Calu3 (cell line): ENCODE measurements at regions not wholly inside any gene's neighbourhood (a gene's known extent, or its start where the extent isn't known, plus 50 kb on each side); places are given as distances from the start of the nearest gene placed in this dataset.
"Not testable (repeated sequence)": the region's sequence is repeated elsewhere in the genome, so short reads cannot be mapped to it uniquely, and the experiment has no call there.

Source experiments
- BruUV-seq: library from RNA; stranded (reverse); fragments of 400-500 nt; replicated peaks from 2 replicates; lab custom pipeline; 2021; lab: Mats Ljungman, UMichigan
- CTCF ChIA-PET: fragments of 300-600 bp; sonication (Branson Sonifier 250); formaldehyde crosslinking; loops from one replicate; lab custom pipeline; 2022; ENCODE audit warnings: antibody characterized with exemption; lab: Charles Lee
- DNase-seq: peaks from one replicate; pipeline ENCODE4 v3.0.0; 2022
- H3K27ac Mint-ChIP-seq: one replicate; pipeline ENCODE4 v1.8.0; 2022; ENCODE audit warnings: mixed read lengths; ENCODE audit not compliant: unreplicated experiment
- H3K27me3 Mint-ChIP-seq: one replicate; pipeline ENCODE4 v1.8.0; 2022; ENCODE audit warnings: mixed read lengths; ENCODE audit not compliant: unreplicated experiment
- H3K36me3 Mint-ChIP-seq: one replicate; pipeline ENCODE4 v1.8.0; 2022; ENCODE audit warnings: mild to moderate bottlenecking, moderate library complexity, mixed read lengths; ENCODE audit not compliant: insufficient read depth, unreplicated experiment
- H3K4me1 Mint-ChIP-seq: one replicate; pipeline ENCODE4 v1.8.0; 2022; ENCODE audit warnings: mild to moderate bottlenecking, low read depth, mixed read lengths; ENCODE audit not compliant: unreplicated experiment
- H3K4me3 Mint-ChIP-seq: one replicate; pipeline ENCODE4 v1.8.0; 2022; ENCODE audit warnings: mild to moderate bottlenecking, low read depth, moderate library complexity, mixed read lengths; ENCODE audit not compliant: unreplicated experiment
- H3K9me3 Mint-ChIP-seq: one replicate; pipeline ENCODE4 v1.8.0; 2022; ENCODE audit warnings: low read depth, mixed read lengths; ENCODE audit not compliant: unreplicated experiment
- CTCF ChIP-seq: fragments of 200-600 bp; IDR thresholded peaks from one replicate; pipeline ENCODE4 v1.8.0; 2022; ENCODE audit warnings: antibody characterized with exemption; ENCODE audit not compliant: unreplicated experiment
- intact Hi-C: fragments of 100-400 bp; cut with micrococcal nuclease; formaldehyde crosslinking; loops from one replicate; pipeline ENCODE4 v1.10.0; 2022; ENCODE audit not compliant: unreplicated experiment

- no peaks in the 10 kb centered on the region for H3K36me3 Mint-ChIP-seq
- H3K27ac Mint-ChIP-seq, result no peak overlapping the region
- intact Hi-C loops, result no loop called here
- H3K4me3 Mint-ChIP-seq, result no peak overlapping the region
- no peak for DNase-seq
- CTCF ChIA-PET, result no interaction called here
- TF ChIP-seq CTCF, result no peak
- H3K4me1 Mint-ChIP-seq, result no peaks in the 10 kb centered on the region
- no peaks in the 10 kb centered on the region for H3K9me3 Mint-ChIP-seq
- no TSS peak for BruUV-seq
- H3K27me3 Mint-ChIP-seq, result no peaks in the 10 kb centered on the region
These were observed 456.5 kb upstream of the ANO5 start for GRCh38 chr11:21736404-21736803.

DNA sequence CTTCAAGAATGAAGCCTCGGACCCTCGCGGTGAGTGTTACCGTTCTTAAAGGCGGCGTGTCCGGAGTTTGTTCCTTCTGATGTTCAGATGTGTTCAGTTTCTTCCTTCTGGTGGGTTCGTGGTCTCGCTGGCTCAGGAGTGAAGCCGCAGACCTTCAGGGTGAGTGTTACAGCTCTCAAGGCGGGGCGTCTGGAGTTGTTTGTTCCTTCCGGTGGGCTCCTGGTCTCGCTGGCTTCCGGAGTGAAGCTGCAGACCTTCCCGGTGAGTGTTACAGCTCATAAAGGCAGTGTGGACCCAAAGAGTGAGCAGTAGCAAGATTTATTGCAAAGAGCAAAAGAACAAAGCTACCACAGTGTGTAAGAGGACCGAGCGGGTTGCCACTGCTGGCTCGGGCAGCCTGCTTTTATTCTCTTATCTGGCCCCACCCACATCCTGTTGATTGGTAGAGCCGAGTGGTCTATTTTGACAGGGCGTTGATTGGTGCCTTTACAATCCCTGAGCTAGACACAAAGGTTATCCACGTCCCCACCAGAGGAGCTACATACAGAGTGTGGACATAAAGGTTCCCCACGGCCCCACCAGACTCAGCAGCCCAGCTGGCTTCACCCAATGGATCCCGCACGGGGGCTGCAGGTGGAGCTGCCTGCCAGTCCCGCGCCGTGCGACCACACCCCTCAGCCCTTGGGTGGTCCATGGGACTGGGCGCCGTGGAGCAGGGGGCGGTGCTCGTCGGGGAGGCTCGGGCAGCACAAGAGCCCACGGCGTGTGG, 440.2 kb upstream of the ANO5 start:
- DNase-seq, result peak; percentile 14
- BruUV-seq, H3K27ac Mint-ChIP-seq, H3K9me3 Mint-ChIP-seq, CTCF ChIA-PET, intact Hi-C loops, H3K27me3 Mint-ChIP-seq: not testable (repeated sequence)
- H3K36me3 Mint-ChIP-seq, result peaks cover 17% of the 10 kb centered on the region
- peak overlapping the region; percentile 84 for H3K4me3 Mint-ChIP-seq
- H3K4me1 Mint-ChIP-seq, result peaks cover 10% of the 10 kb centered on the region

DNA sequence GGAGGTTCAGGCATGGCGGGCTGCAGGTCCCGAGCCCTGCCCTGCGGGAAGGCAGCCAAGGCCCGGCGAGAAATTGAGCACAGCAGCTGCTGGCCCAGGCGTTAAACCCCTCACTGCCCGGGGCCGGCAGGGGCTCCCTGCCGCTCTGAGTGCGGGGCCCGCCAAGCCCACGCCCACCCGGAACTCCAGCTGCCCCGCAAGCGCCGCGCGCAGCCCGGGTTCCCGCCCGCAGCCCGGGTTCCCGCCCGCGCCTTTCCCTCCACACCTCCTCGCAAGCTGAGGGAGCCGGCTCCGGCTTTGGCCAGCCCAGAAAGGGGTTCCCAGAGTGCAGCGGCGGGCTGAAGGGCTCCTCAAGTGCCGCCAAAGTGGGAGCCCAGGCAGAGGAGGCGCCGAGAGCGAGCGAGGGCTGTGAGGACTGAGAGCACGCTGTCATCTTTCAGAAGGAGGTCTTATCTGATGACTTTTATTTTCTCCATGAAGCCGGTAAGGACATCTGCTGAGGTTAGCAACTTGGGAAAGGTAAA, 439.6 kb upstream of the ANO5 start:
- peak overlapping the region; percentile 35 for H3K27ac Mint-ChIP-seq
- DNase-seq, result peak; percentile 17
- CTCF ChIA-PET, H3K27me3 Mint-ChIP-seq, H3K9me3 Mint-ChIP-seq, BruUV-seq, intact Hi-C loops: not testable (repeated sequence)
- H3K4me1 Mint-ChIP-seq, result peaks cover 10% of the 10 kb centered on the region
- peak overlapping the region; percentile 84 for H3K4me3 Mint-ChIP-seq
- peaks cover 17% of the 10 kb centered on the region for H3K36me3 Mint-ChIP-seq

DNA sequence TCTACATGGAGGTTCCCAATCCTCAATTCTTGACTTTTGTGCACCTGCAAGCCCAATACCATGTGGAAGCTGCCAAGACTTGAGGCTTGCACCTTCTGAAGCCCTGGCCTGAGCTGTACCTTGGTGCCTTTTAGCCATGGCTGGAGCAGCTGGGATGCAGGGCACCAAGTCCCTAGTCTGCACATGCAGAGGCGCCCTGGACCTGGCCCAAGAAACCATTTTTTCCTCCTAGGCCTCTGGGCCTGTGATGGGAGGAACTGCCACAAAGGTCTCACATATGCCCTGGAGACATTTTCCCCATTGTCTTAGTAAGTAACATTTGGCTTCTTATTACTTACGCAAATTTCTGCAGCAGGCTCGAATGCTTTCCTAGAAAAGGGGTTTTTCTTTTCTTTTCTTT, 431.9 kb upstream of the ANO5 start:
- CTCF ChIA-PET, result no interaction called here
- DNase-seq, result no peak
- peaks cover 9% of the 10 kb centered on the region for H3K9me3 Mint-ChIP-seq
- H3K36me3 Mint-ChIP-seq, result no peaks in the 10 kb centered on the region
- intact Hi-C loops, result no loop called here
- no peaks in the 10 kb centered on the region for H3K27me3 Mint-ChIP-seq
- no peaks in the 10 kb centered on the region for H3K4me1 Mint-ChIP-seq
- H3K27ac Mint-ChIP-seq, result no peak overlapping the region
- no peak for TF ChIP-seq CTCF
- H3K4me3 Mint-ChIP-seq, result no peak overlapping the region
- no TSS peak for BruUV-seq

DNA sequence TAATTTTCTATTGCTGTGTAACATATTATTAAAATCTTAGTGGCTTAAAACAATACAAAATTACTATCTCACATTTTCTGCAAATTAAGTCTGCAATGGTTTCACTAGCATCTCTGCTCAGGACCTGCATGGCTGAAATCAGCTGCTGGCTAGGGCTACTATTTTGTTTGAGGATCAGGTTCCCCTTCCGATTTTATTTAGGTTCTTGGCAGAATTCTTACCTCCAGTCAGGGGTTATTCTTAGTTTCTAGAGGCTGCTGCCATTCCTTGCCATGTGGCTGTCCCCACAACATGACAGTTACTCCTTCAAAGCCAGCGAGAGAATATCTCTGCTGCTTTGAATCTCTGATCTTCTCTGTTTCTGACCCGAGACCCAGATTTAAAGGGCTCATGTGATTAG, 424.5 kb upstream of the ANO5 start:
- Mint-ChIP-seq H3K27ac (no peak overlapping the region), H3K4me1 (no peaks in the 10 kb centered on the region), H3K9me3 (no peaks in the 10 kb centered on the region), H3K27me3 (no peaks in the 10 kb centered on the region), H3K4me3 (no peak overlapping the region), H3K36me3 (no peaks in the 10 kb centered on the region)
- DNase-seq, result no peak
- no peak for TF ChIP-seq CTCF
- no TSS peak for BruUV-seq
- intact Hi-C loops, result no loop called here
- CTCF ChIA-PET, result no interaction called here
